Esophagus squamous epithelium (tissue), 5 donors: ENCODE measurements at regions not wholly inside any gene's neighbourhood (a gene's known extent, or its start where the extent isn't known, plus 50 kb on each side); places are given as distances from the start of the nearest gene placed in this dataset.

Experiments
- DNase-seq: peaks from one replicate; lab custom pipeline; 2025; lab: John Stamatoyannopoulos, UW
- H3K27ac ChIP-seq, 4 donors: fragments of 200-600 bp; sonication (generic); one replicate each; pipeline ENCODE4 v1.5.1; 2016 to 2019; ENCODE audit warnings: mild to moderate bottlenecking in 1 of 4
- H3K27me3 ChIP-seq, 4 donors: fragments of 200-600 bp; sonication (generic); 1 replicate in 3 of 4; 2 replicates in 1 of 4; pipeline versions ENCODE4 v1.5.1 to v1.6.0; 2017 to 2021; ENCODE audit warnings: antibody characterized with exemption in 1 of 4
- H3K36me3 ChIP-seq, 3 donors: fragments of 200-600 bp; sonication (generic); one replicate each; pipeline ENCODE4 v1.5.1; 2016 to 2019
- H3K4me1 ChIP-seq, 3 donors: fragments of 200-600 bp; sonication (generic); one replicate each; pipeline ENCODE4 v1.5.1; 2017 to 2019
- H3K4me3 ChIP-seq, 4 donors: fragments of 200-600 bp; sonication (generic); 1 replicate in 3 of 4; 2 replicates in 1 of 4; pipeline ENCODE4 v1.5.1; 2016 to 2019; ENCODE audit warnings: mild to moderate bottlenecking in 2 of 4, moderate library complexity in 1 of 4
- H3K9me3 ChIP-seq, 3 donors: fragments of 200-600 bp; sonication (generic); one replicate each; pipeline ENCODE4 v1.5.1; 2016 to 2019
- POLR2A ChIP-seq, 4 donors: fragments of 450-650 bp; IDR thresholded peaks; one replicate each; pipeline ENCODE4 v1.6.1; 2017; ENCODE audit warnings: antibody characterized with exemption in 4 of 4, mild to moderate bottlenecking in 4 of 4, moderate library complexity in 3 of 4
- WGBS, 2 donors: methylation state at CpG; one replicate each; pipeline ENCODE4 v1.1.5; 2018; 5-methylcytosine and 5-hydroxymethylcytosine counted together
- intact Hi-C: fragments of 100-400 bp; cut with DNase I; formaldehyde crosslinking; loops from one replicate; pipeline ENCODE4 v1.15.0; 2022
- TF ChIP-seq, protein P1 (sequence below), 6 experiments: fragments of 450-650 bp in 4 of 6; fragments of 200-600 bp in 2 of 6; sonication (generic) in 2 of 6; IDR thresholded peaks; one replicate each; pipeline ENCODE4 v1.5.1; 2016 to 2019; ENCODE audit warnings: antibody characterized with exemption in 6 of 6, mild to moderate bottlenecking in 4 of 6, moderate library complexity in 4 of 6
- donor health status: DM: yes; HTN: yes; CAD: no.

DNA sequence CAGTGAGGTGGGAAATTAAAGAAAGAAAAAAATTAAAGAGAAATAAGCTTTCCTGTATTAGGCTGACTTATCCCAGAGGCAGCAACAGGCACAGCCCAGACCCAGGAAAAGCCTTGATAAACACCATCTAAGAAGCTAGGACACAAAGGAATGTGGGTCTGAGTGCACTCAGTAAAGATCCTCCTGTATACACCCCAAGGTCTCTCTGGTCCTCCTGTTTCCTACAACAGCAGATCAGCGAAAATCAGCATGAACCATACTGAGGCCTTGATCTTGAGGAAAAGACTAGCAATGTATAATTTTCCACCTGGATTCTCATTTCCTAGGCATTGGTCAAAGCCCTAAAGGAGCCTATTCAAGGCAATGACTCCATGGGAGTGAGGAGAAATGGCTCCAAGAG is 486.3 kb upstream of the CCDC196 start:
- Histone ChIP-seq H3K27me3 (no peaks in the 10 kb centered on the region), H3K4me1 (no peaks in the 10 kb centered on the region), H3K36me3 (no peaks in the 10 kb centered on the region), H3K4me3 (no peak overlapping the region), H3K9me3 (peaks cover 0 to 22% (median 8%) of the 10 kb centered on the region in 3 donors), H3K27ac (peak overlapping the region in 1 of 4 donors; percentile 13)
- no peak for TF ChIP-seq POLR2A (IDR thresholded peaks at IDR 0.05)
- TF ChIP-seq, protein P1, sequence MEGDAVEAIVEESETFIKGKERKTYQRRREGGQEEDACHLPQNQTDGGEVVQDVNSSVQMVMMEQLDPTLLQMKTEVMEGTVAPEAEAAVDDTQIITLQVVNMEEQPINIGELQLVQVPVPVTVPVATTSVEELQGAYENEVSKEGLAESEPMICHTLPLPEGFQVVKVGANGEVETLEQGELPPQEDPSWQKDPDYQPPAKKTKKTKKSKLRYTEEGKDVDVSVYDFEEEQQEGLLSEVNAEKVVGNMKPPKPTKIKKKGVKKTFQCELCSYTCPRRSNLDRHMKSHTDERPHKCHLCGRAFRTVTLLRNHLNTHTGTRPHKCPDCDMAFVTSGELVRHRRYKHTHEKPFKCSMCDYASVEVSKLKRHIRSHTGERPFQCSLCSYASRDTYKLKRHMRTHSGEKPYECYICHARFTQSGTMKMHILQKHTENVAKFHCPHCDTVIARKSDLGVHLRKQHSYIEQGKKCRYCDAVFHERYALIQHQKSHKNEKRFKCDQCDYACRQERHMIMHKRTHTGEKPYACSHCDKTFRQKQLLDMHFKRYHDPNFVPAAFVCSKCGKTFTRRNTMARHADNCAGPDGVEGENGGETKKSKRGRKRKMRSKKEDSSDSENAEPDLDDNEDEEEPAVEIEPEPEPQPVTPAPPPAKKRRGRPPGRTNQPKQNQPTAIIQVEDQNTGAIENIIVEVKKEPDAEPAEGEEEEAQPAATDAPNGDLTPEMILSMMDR (IDR thresholded peaks at IDR 0.05): no peak
- WGBS, 2 donors: 58 to 71% methylated on average over 1 of the region's 1 CpG
- intact Hi-C loops: no loop called here
- no peak for DNase-seq

DNA sequence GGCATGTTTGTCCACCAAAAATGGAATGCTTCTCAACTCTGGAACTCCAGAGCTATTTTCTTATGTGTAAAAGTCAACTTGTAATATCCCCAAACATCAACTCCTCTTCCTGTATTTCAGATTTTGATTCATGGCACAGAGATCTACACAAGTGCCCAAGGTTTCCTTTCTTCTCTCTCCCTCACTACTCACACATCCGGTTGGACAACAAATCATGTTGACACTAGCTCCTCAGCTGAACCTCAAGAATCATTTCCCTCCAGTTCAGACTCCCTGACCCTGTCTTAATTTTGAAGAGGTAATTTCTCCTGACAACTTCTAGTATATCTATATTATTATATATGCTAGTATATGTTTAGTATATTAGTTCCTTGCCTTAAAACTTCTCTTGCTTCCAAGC is 485.4 kb upstream of the CCDC196 start:
- no peaks in the 10 kb centered on the region for H3K4me1 ChIP-seq
- H3K4me3 ChIP-seq: no peak overlapping the region
- intact Hi-C loops: no loop called here
- WGBS, 2 donors: 29 to 33% methylated on average over 1 of the region's 1 CpG
- no peaks in the 10 kb centered on the region for H3K36me3 ChIP-seq
- no peak for TF ChIP-seq POLR2A (IDR thresholded peaks at IDR 0.05)
- TF ChIP-seq, protein P1 (IDR thresholded peaks at IDR 0.05): no peak
- peak overlapping the region in 1 of 4 donors; percentile 13 for H3K27ac ChIP-seq
- no peaks in the 10 kb centered on the region for H3K27me3 ChIP-seq
- H3K9me3 ChIP-seq: peaks cover 0 to 22% (median 8%) of the 10 kb centered on the region in 3 donors
- no peak for DNase-seq

DNA sequence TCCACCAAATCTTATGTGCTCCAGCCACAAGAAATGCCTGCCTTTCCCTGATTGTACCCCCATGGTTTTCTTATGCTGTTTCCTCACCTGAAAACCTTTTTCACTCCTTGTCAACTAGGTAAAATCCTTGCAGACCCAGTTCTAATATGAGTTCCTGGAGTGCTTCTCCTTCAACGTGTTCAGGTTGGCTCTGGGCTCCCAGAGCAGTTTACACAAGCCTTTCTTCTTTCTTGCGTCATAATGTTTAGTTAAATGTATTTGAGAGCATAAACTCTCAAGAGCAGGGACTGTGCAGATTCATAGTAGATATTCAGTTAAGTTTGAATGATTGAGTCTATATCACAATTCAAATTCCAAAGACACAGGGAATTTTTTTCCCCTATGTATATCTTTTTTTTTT is 484.8 kb upstream of the CCDC196 start:
- DNase-seq: no peak

GRCh38 chr14:66003082-66003730 is 483.0 kb upstream of the CCDC196 start:
- Histone ChIP-seq H3K27me3 (no peaks in the 10 kb centered on the region), H3K4me3 (no peak overlapping the region), H3K9me3 (peaks cover 0 to 22% (median 8%) of the 10 kb centered on the region in 3 donors), H3K36me3 (no peaks in the 10 kb centered on the region), H3K27ac (no peak overlapping the region), H3K4me1 (no peaks in the 10 kb centered on the region)
- WGBS, 2 donors: 61 to 65% methylated on average over 7 to 10 of the region's 10 CpGs
- intact Hi-C loops: no loop called here
- TF ChIP-seq, protein P1 (IDR thresholded peaks at IDR 0.05): no peak
- no peak for TF ChIP-seq POLR2A (IDR thresholded peaks at IDR 0.05)
- no peak for DNase-seq

More for the DNA sequence above, 484.8 kb upstream of the CCDC196 start:
- WGBS, 2 donors: 32 to 35% methylated on average over 2 of the region's 2 CpGs
- no peaks in the 10 kb centered on the region for H3K36me3 ChIP-seq
- peaks cover 0 to 22% (median 8%) of the 10 kb centered on the region in 3 donors for H3K9me3 ChIP-seq
- TF ChIP-seq, protein P1 (IDR thresholded peaks at IDR 0.05): no peak
- TF ChIP-seq POLR2A (IDR thresholded peaks at IDR 0.05): no peak
- no peaks in the 10 kb centered on the region for H3K27me3 ChIP-seq
- intact Hi-C loops: no loop called here
- no peak overlapping the region for H3K4me3 ChIP-seq
- no peaks in the 10 kb centered on the region for H3K4me1 ChIP-seq
- H3K27ac ChIP-seq: no peak overlapping the region

DNA sequence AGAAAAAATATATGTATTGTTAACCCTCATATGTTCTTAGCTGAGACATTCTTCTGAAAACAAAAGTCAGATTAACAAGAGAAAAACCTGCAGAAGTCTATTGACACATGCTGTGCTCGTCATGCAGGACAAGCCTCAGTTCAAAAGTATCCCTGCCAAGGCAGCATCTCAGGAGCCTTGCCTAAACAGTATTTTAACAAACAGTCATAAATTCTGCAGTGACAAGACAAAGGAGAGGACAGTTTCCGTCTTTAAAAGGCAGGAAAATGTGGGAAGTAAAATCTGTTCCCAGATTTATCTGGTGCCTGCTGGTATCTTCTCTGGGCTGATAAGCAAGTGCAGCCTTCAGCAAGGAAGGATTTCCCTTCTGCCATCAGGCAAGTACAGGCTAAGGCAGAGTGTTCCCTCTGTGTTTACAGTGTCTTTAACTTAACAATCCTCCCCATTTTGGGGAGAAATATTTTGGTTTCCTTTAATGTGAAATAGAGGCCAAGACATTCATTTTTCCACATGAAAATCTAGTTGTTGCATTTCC is 480.2 kb upstream of the CCDC196 start:
- intact Hi-C loops: no loop called here
- Histone ChIP-seq H3K4me3 (no peak overlapping the region), H3K27ac (no peak overlapping the region), H3K4me1 (no peaks in the 10 kb centered on the region), H3K9me3 (no peaks in the 10 kb centered on the region), H3K27me3 (no peaks in the 10 kb centered on the region), H3K36me3 (no peaks in the 10 kb centered on the region)
- DNase-seq: no peak
- 15 to 33% methylated on average over 2 of the region's 2 CpGs for WGBS, 2 donors
- no peak for TF ChIP-seq POLR2A (IDR thresholded peaks at IDR 0.05)
